HEK293 (cell line): ENCODE measurements at regions not wholly inside any gene's neighbourhood (a gene's known extent, or its start where the extent isn't known, plus 50 kb on each side); places are given as distances from the start of the nearest gene placed in this dataset.

ENCODE experiments used
- CTCF ChIA-PET: fragments of 350-600 bp; formaldehyde crosslinking; extraction: SDS; loops from one replicate; lab custom pipeline; 2021; ENCODE audit warnings: antibody characterized with exemption; lab: Yijun Ruan, JAX
- POLR2A ChIA-PET: fragments of 300-600 bp; formaldehyde crosslinking; extraction: SDS; loops from one replicate; lab custom pipeline; 2020; ENCODE audit warnings: antibody characterized with exemption, inconsistent platforms; lab: Yijun Ruan, JAX
- H3K27ac ChIP-seq: fragments of 200-500 bp; sonication (Bioruptor generic); 2 replicates; pipeline ENCODE4 v1.5.1; 2014; ENCODE audit warnings: low read depth, low read length, control low read depth, inconsistent platforms; ENCODE audit errors: extremely low read depth
- H3K36me3 ChIP-seq, 2 experiments: fragments of 200-500 bp in 1 of 2; sonication (Bioruptor generic) in 1 of 2; 1 replicate in 1 of 2; 2 replicates in 1 of 2; pipeline ENCODE4 v1.5.1; 2014 to 2017; ENCODE audit warnings: inconsistent platforms in 2 of 2, low read length in 2 of 2; ENCODE audit not compliant: control insufficient read depth in 2 of 2, insufficient read depth in 1 of 2
- H3K4me1 ChIP-seq: fragments of 200-500 bp; sonication (Bioruptor generic); 2 replicates; pipeline ENCODE4 v1.5.1; 2014; ENCODE audit warnings: mild to moderate bottlenecking, low read length, inconsistent platforms; ENCODE audit not compliant: control insufficient read depth, insufficient read depth
- H3K4me3 ChIP-seq: 2 replicates; pipeline ENCODE4 v1.5.1; 2011; ENCODE audit warnings: low read depth, mild to moderate bottlenecking, control low read depth, low read length, moderate library complexity
- H3K9me3 ChIP-seq: fragments of 200-500 bp; sonication (Bioruptor generic); 2 replicates; pipeline ENCODE4 v1.5.1; 2014; ENCODE audit warnings: low read depth, low read length, inconsistent platforms; ENCODE audit not compliant: control insufficient read depth, insufficient read depth
- BCL11B ChIP-seq: fragments of 450-650 bp; formaldehyde crosslinking; IDR thresholded peaks from 2 replicates; pipeline ENCODE4 v1.5.1; 2016; ENCODE audit warnings: low read depth, missing biosample characterization, missing genetic modification characterization
- GLI2 ChIP-seq: fragments of 450-650 bp; formaldehyde crosslinking; IDR thresholded peaks from 2 replicates; pipeline ENCODE4; 2017; ENCODE audit warnings: missing biosample characterization, missing genetic modification characterization, low read depth, borderline replicate concordance
- KLF1 ChIP-seq: fragments of 450-650 bp; formaldehyde crosslinking; IDR thresholded peaks from 2 replicates; pipeline ENCODE4 v1.5.1; 2016; ENCODE audit warnings: missing biosample characterization, missing genetic modification characterization
- MEIS1 ChIP-seq: sonication (generic); formaldehyde crosslinking; IDR thresholded peaks from 2 replicates; pipeline ENCODE4 v1.8.1; 2022; ENCODE audit warnings: missing genetic modification reagents, mild to moderate bottlenecking, borderline replicate concordance
- REPIN1 ChIP-seq: fragments of 450-650 bp; formaldehyde crosslinking; IDR thresholded peaks from 2 replicates; pipeline ENCODE4 v1.5.1; 2017; ENCODE audit warnings: missing biosample characterization, missing genetic modification characterization, low read depth
- SP3 ChIP-seq: fragments of 450-650 bp; formaldehyde crosslinking; IDR thresholded peaks from 2 replicates; pipeline ENCODE4 v1.5.1; 2016; ENCODE audit warnings: missing biosample characterization, missing genetic modification characterization
- TCF7L2 ChIP-seq: IDR thresholded peaks from 2 replicates; pipeline ENCODE4 v1.6.1; 2011; ENCODE audit warnings: low read depth, mild to moderate bottlenecking, inconsistent platforms, low read length, moderate library complexity, borderline replicate concordance
- ZBTB17 ChIP-seq: fragments of 450-650 bp; formaldehyde crosslinking; IDR thresholded peaks from 2 replicates; pipeline ENCODE4 v1.5.1; 2016; ENCODE audit warnings: missing biosample characterization, missing genetic modification characterization
- ZBTB8A ChIP-seq: fragments of 450-650 bp; formaldehyde crosslinking; IDR thresholded peaks from 2 replicates; pipeline ENCODE4 v1.5.1; 2016; ENCODE audit warnings: missing biosample characterization, missing genetic modification characterization
- ZFP3 ChIP-seq: fragments of 450-650 bp; formaldehyde crosslinking; IDR thresholded peaks from 2 replicates; pipeline ENCODE4 v1.5.1; 2016; ENCODE audit warnings: low read depth, missing biosample characterization, missing genetic modification characterization
- ZNF10 ChIP-seq: fragments of 450-650 bp; formaldehyde crosslinking; IDR thresholded peaks from 2 replicates; pipeline ENCODE4 v1.5.1; 2017; ENCODE audit warnings: missing biosample characterization, missing genetic modification characterization
- ZNF138 ChIP-seq: fragments of 450-650 bp; formaldehyde crosslinking; IDR thresholded peaks from 2 replicates; pipeline ENCODE4 v1.5.1; 2016; ENCODE audit warnings: missing biosample characterization, missing genetic modification characterization, borderline replicate concordance
- ZNF311 ChIP-seq: fragments of 450-650 bp; formaldehyde crosslinking; IDR thresholded peaks from 2 replicates; pipeline ENCODE4 v1.5.1; 2017; ENCODE audit warnings: missing biosample characterization, missing genetic modification characterization, borderline replicate concordance
- ZNF423 ChIP-seq: fragments of 450-650 bp; formaldehyde crosslinking; IDR thresholded peaks from 2 replicates; pipeline ENCODE4 v1.5.1; 2016; ENCODE audit warnings: missing biosample characterization, missing genetic modification characterization
- ZNF433 ChIP-seq: fragments of 450-650 bp; formaldehyde crosslinking; IDR thresholded peaks from 2 replicates; pipeline ENCODE4 v1.5.1; 2016; ENCODE audit warnings: missing biosample characterization, missing genetic modification characterization, low read depth
- ZNF529 ChIP-seq: fragments of 450-650 bp; formaldehyde crosslinking; IDR thresholded peaks from 2 replicates; pipeline ENCODE4 v1.5.1; 2017; ENCODE audit warnings: missing genetic modification characterization, missing biosample characterization; ENCODE audit not compliant: insufficient replicate concordance
- ZNF549 ChIP-seq: fragments of 450-650 bp; IDR thresholded peaks from 2 replicates; pipeline ENCODE4 v1.5.1; 2018; ENCODE audit warnings: missing biosample characterization, missing genetic modification characterization, mild to moderate bottlenecking, inconsistent platforms, moderate library complexity
- ZNF561 ChIP-seq: fragments of 450-650 bp; IDR thresholded peaks from 2 replicates; pipeline ENCODE4 v1.5.1; 2018; ENCODE audit warnings: missing biosample characterization, missing genetic modification characterization, borderline replicate concordance
- ZNF571 ChIP-seq: fragments of 450-650 bp; formaldehyde crosslinking; IDR thresholded peaks from 2 replicates; pipeline ENCODE4 v1.5.0; 2017; ENCODE audit warnings: missing biosample characterization, missing genetic modification characterization
- ZNF585B ChIP-seq: fragments of 450-650 bp; formaldehyde crosslinking; IDR thresholded peaks from 2 replicates; pipeline ENCODE4 v1.5.1; 2016; ENCODE audit warnings: missing biosample characterization, missing genetic modification characterization
- ZNF660 ChIP-seq: fragments of 450-650 bp; IDR thresholded peaks from 2 replicates; pipeline ENCODE4 v1.5.1; 2018; ENCODE audit warnings: missing biosample characterization, mild to moderate bottlenecking, missing genetic modification characterization
- ZNF791 ChIP-seq: fragments of 450-650 bp; formaldehyde crosslinking; IDR thresholded peaks from 2 replicates; pipeline ENCODE4 v1.5.1; 2016; ENCODE audit warnings: missing biosample characterization, missing genetic modification characterization
- ZNF843 ChIP-seq: fragments of 450-650 bp; formaldehyde crosslinking; IDR thresholded peaks from 2 replicates; pipeline ENCODE4 v1.5.1; 2016; ENCODE audit warnings: missing biosample characterization, missing genetic modification characterization
- TF ChIP-seq, protein P1 (sequence below): fragments of 450-650 bp; formaldehyde crosslinking; IDR thresholded peaks from 2 replicates; pipeline ENCODE4 v1.5.1; 2016; ENCODE audit warnings: missing biosample characterization, missing genetic modification characterization
- TF ChIP-seq, protein P2 (sequence below): fragments of 450-650 bp; formaldehyde crosslinking; IDR thresholded peaks from 2 replicates; pipeline ENCODE4 v1.5.1; 2016; ENCODE audit warnings: missing biosample characterization, missing genetic modification characterization
- TF ChIP-seq, protein P3 (sequence below): fragments of 450-650 bp; formaldehyde crosslinking; IDR thresholded peaks from 2 replicates; pipeline ENCODE4 v1.5.1; 2017; ENCODE audit warnings: missing biosample characterization, missing genetic modification characterization
- TF ChIP-seq, protein P4 (sequence below): fragments of 450-650 bp; formaldehyde crosslinking; IDR thresholded peaks from 2 replicates; pipeline ENCODE4 v1.5.1; 2016; ENCODE audit warnings: missing biosample characterization, missing genetic modification characterization

DNA sequence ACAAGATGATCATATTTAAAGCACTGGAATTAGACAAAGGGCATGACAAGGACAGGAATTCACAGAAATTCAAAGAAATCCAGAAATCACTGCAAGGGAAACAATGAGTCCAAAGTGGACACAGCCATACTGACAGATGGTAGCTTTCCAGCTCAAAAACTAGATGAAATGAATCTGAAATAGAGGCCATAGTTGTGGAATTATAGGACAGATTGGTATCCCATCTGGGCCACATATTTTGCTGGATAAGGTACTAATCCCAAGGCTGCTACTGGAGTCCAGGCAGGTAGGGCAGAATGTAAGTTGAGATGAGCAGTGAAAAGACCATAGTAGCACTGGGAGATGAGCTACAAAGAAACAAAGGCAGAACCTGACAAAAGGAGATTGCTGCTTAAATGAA, 258.3 kb upstream of the ANO3 start:
- no peaks in the 10 kb centered on the region for H3K4me1 ChIP-seq
- H3K27ac ChIP-seq, result no peak overlapping the region
- H3K9me3 ChIP-seq, result no peaks in the 10 kb centered on the region
- H3K36me3 ChIP-seq, result no peaks in the 10 kb centered on the region
- H3K4me3 ChIP-seq, result no peak overlapping the region
- CTCF ChIA-PET, result no interaction called here
- POLR2A ChIA-PET, result no interaction called here
- TF ChIP-seq ZNF549 (tag by site-specific recombination) (no peak), ZNF843 (tag by site-specific recombination) (no peak), SP3 (tag by site-specific recombination) (no peak), ZNF433 (tag by site-specific recombination) (no peak), MEIS1 (no peak), ZNF311 (tag by site-specific recombination) (no peak), BCL11B (no peak), ZNF660 (tag by site-specific recombination) (no peak), ZNF423 (no peak), ZNF791 (no peak), ZBTB17 (tag by site-specific recombination) (no peak), ZFP3 (no peak), ZNF10 (tag by site-specific recombination) (no peak)
- TF ChIP-seq, protein P1, sequence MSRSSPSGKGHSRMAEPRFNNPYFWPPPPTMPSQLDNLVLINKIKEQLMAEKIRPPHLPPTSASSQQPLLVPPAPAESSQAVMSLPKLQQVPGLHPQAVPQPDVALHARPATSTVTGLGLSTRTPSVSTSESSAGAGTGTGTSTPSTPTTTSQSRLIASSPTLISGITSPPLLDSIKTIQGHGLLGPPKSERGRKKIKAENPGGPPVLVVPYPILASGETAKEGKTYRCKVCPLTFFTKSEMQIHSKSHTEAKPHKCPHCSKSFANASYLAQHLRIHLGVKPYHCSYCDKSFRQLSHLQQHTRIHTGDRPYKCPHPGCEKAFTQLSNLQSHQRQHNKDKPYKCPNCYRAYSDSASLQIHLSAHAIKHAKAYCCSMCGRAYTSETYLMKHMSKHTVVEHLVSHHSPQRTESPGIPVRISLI (tag by site-specific recombination), result no peak
- TF ChIP-seq, protein P2, sequence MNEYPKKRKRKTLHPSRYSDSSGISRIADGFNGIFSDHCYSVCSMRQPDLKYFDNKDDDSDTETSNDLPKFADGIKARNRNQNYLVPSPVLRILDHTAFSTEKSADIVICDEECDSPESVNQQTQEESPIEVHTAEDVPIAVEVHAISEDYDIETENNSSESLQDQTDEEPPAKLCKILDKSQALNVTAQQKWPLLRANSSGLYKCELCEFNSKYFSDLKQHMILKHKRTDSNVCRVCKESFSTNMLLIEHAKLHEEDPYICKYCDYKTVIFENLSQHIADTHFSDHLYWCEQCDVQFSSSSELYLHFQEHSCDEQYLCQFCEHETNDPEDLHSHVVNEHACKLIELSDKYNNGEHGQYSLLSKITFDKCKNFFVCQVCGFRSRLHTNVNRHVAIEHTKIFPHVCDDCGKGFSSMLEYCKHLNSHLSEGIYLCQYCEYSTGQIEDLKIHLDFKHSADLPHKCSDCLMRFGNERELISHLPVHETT, result no peak
- TF ChIP-seq, all 188 proteins: peak for 0

DNA sequence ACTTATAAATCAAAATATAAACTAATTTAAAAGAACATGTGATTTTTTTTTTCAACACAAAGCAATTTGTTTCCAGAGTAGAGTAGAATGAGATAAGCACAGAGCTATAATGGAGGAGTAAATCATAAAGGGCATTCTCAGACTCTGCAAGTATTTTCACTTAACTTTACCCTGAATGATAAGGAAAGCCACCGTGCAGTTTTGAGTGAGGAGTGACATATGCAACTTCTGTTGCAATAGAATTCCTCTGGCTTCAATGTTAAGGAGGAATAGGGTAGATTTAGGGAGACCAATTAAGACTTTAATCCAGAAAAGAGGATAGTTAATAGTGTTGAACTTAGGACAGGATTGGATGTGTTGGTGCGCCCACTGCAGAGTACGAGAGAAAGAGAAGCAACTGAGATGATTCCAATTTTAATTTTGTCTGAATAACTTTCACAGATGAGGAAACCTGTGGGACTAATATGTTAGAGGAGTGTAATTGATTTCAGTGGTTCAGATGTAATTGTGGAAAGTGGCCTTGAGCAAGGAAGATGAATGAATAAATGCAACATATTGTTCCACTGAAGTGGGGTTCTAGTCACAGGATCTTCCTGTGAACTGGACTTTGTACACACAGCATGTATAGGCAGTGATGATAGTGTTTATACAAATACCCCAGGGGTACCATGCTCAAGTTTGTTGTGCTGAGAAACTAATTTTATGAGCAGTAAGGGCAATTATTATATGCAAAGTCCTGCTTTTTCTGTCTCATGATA, 255.5 kb upstream of the ANO3 start:
- Histone ChIP-seq H3K36me3 (no peaks in the 10 kb centered on the region), H3K9me3 (no peaks in the 10 kb centered on the region), H3K27ac (no peak overlapping the region), H3K4me1 (no peaks in the 10 kb centered on the region), H3K4me3 (no peak overlapping the region)
- TF ChIP-seq ZNF529 (tag by site-specific recombination) (no peak), ZNF585B (tag by site-specific recombination) (no peak), KLF1 (tag by site-specific recombination) (no peak), ZNF571 (tag by site-specific recombination) (no peak)
- POLR2A ChIA-PET, result no interaction called here
- CTCF ChIA-PET, result no interaction called here

DNA sequence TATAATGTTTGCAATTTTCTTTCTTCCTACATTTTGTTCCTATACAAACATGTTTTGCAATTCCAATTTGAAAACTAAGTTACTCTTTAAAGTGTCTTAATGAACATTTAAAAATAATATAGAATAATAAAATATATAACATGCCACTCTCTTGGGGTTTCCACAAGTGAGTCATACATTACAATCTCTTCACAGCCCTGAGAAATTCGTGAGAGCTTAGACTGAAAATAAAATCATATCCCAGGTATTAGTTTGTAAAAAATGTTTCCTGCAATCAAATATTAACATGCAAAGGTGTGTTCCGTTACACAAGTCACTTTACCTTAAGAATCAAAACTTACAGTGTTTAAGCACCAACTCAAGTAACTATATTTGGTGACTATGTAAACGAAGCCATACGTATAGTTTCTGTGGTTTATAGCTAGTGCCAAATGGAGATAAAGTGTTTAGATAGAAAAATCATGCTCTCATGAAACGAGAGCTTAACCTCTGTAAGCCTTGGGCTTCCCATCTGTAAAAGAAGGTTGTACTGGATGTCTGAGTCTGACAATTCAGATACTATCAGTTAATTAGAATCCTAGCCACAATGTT, 253.6 kb upstream of the ANO3 start:
- POLR2A ChIA-PET, result no interaction called here
- Histone ChIP-seq H3K36me3 (no peaks in the 10 kb centered on the region), H3K4me1 (no peaks in the 10 kb centered on the region), H3K4me3 (no peak overlapping the region), H3K9me3 (no peaks in the 10 kb centered on the region), H3K27ac (no peak overlapping the region)
- CTCF ChIA-PET, result interaction anchor here (0.6 to 1.0 kb wide), 4 partner anchors 9 to 477 kb away, joined by 3 to 4 read pairs (median 3); no protein-coding TSS in a partner anchor
- TF ChIP-seq ZNF561 (tag by site-specific recombination), result no peak
- TF ChIP-seq, protein P3, sequence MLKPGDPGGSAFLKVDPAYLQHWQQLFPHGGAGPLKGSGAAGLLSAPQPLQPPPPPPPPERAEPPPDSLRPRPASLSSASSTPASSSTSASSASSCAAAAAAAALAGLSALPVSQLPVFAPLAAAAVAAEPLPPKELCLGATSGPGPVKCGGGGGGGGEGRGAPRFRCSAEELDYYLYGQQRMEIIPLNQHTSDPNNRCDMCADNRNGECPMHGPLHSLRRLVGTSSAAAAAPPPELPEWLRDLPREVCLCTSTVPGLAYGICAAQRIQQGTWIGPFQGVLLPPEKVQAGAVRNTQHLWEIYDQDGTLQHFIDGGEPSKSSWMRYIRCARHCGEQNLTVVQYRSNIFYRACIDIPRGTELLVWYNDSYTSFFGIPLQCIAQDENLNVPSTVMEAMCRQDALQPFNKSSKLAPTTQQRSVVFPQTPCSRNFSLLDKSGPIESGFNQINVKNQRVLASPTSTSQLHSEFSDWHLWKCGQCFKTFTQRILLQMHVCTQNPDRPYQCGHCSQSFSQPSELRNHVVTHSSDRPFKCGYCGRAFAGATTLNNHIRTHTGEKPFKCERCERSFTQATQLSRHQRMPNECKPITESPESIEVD (tag by site-specific recombination), result no peak
- TF ChIP-seq ZNF138 (tag by site-specific recombination), result no peak
- TF ChIP-seq REPIN1 (tag by site-specific recombination), result no peak
- TF ChIP-seq, protein P4, sequence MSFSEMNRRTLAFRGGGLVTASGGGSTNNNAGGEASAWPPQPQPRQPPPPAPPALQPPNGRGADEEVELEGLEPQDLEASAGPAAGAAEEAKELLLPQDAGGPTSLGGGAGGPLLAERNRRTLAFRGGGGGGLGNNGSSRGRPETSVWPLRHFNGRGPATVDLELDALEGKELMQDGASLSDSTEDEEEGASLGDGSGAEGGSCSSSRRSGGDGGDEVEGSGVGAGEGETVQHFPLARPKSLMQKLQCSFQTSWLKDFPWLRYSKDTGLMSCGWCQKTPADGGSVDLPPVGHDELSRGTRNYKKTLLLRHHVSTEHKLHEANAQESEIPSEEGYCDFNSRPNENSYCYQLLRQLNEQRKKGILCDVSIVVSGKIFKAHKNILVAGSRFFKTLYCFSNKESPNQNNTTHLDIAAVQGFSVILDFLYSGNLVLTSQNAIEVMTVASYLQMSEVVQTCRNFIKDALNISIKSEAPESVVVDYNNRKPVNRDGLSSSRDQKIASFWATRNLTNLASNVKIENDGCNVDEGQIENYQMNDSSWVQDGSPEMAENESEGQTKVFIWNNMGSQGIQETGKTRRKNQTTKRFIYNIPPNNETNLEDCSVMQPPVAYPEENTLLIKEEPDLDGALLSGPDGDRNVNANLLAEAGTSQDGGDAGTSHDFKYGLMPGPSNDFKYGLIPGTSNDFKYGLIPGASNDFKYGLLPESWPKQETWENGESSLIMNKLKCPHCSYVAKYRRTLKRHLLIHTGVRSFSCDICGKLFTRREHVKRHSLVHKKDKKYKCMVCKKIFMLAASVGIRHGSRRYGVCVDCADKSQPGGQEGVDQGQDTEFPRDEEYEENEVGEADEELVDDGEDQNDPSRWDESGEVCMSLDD (tag by site-specific recombination), result no peak
- no peak for TF ChIP-seq TCF7L2
- TF ChIP-seq ZBTB8A (tag by site-specific recombination), result no peak
- TF ChIP-seq GLI2 (tag by site-specific recombination), result no peak
